ENCODE measurements at regions not wholly inside any gene's neighbourhood (a gene's known extent, or its start where the extent isn't known, plus 50 kb on each side); places are given as distances from the start of the nearest gene placed in this dataset.

DNA sequence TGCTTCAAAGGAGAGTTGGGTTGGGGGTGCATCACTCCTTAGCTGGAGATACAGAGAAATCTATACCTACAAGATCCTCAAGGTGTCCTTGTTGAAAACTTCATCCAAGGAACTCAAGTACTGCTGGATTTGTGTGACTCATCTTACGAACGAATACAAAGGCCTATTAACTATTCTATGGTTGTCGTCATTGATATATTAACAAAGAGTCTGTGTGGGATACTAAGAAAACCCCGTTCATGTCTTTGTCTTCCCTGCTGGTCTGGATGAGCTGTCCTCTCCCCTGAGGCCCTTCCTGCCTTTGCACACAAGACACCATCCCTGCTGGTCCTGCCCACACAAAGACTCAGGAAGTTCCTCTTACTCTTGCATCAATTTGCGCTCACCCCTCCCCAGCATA is 54.9 kb upstream of the IRF2 start:
- intact Hi-C loops (cut with micrococcal nuclease) = no loop called here

DNA sequence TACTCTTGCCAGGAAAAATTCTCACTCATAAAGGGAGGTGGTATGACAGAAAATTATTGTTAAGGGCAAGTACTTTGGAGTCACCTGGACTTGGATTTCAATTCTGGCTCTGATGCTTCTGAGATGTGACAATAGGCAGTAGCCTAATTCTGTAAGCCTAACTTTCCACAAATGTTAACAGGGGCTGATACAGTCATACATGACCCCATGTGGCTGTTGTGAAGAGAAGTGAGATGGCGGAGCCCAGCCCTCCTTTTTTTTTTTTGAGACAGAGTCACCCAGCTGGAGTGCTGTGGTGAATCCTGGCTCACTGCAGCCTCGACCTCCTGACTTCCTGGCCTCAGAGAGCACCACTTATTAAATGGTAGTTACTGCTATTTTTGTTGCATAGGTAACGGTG is 54.4 kb upstream of the IRF2 start:
- intact Hi-C loops (cut with micrococcal nuclease) = no loop called here

DNA sequence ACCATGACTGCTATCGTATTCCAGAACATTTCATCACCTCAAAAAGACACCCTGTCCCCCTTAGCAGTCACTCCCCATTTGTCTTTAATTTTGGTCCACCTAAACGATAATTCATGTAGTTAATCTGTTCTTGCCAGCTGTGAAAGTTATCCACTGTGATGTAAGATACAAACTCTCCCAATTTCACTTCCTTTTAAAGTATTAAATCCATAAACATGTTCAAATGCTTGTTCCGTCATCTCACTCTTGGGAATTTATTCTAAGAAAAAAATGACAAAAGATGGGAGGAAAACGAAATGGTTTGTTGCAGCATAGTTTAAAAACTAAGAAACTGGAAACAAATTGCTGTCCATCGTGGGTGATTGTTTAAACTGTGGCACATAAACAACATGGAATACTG is 53.7 kb upstream of the IRF2 start:
- intact Hi-C loops (cut with micrococcal nuclease) = no loop called here

DNA sequence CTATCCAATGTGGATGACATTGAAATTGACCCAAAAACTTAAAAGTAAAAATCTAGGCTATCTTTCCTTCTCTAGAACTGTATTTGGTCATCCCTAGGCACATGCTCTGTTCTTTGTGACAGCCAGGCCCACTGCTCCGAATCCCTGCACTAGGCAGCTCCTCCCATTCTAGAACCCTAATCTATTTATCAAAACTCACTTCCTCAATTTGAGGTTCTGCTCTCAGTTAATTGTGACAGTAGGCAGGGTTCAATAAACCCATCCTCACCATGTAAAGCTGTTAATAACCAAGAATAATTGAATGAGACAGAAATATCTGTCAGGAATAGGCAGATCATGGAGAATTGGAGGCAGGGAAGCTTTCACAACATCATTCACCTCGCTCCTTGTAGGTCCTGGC is 51.9 kb upstream of the IRF2 start:
- intact Hi-C loops (cut with micrococcal nuclease) = no loop called here
